ENCODE measurements at regions not wholly inside any gene's neighbourhood (a gene's known extent, or its start where the extent isn't known, plus 50 kb on each side); places are given as distances from the start of the nearest gene placed in this dataset.
A peak's percentile ranks its signal among the peaks of the same experiment; 100 is the strongest.

- Histone ChIP-seq H3K4me3 (no peak overlapping the region), H3K27me3 (no peaks in the 10 kb centered on the region), H3K36me3 (replicated peaks in 1 of 2) (no peaks in the 10 kb centered on the region), H3K27ac (no peak overlapping the region), H3K4me1 (replicated peaks in 1 of 2) (peaks cover 11 to 12% of the 10 kb centered on the region in 2 donors), H3K9me3 (replicated peaks in 1 of 3) (no peaks in the 10 kb centered on the region)
- WGBS, 4 donors: 92 to 94% (median 93%) methylated on average over 3 of the region's 3 CpGs
- intact Hi-C loops (cut with DNase I): no loop called here
- TF ChIP-seq CTCF (IDR thresholded peaks at IDR 0.05): no peak
- TF ChIP-seq POLR2A (IDR thresholded peaks at IDR 0.05): no peak
- peak in 1 of 7 donors; percentile 15 for DNase-seq
Observed at GRCh38 chr14:76696361-76696760, 64.9 kb upstream of the VASH1 start.

GRCh38 chr14:76696791-76697190 is 64.5 kb upstream of the VASH1 start:
- Histone ChIP-seq H3K4me3 (no peak overlapping the region), H3K4me1 (replicated peaks in 1 of 2) (peaks cover 11 to 12% of the 10 kb centered on the region in 2 donors), H3K9me3 (replicated peaks in 1 of 3) (no peaks in the 10 kb centered on the region), H3K27ac (no peak overlapping the region), H3K27me3 (no peaks in the 10 kb centered on the region), H3K36me3 (replicated peaks in 1 of 2) (no peaks in the 10 kb centered on the region)
- 89 to 96% (median 92%) methylated on average over 5 of the region's 5 CpGs for WGBS, 4 donors
- peak in 1 of 7 donors; percentile 29 for DNase-seq
- no peak for TF ChIP-seq CTCF (IDR thresholded peaks at IDR 0.05)
- no peak for TF ChIP-seq POLR2A (IDR thresholded peaks at IDR 0.05)
- intact Hi-C loops (cut with DNase I): no loop called here

- TF ChIP-seq CTCF (IDR thresholded peaks at IDR 0.05) (no peak), POLR2A (IDR thresholded peaks at IDR 0.05) (no peak)
- no peak overlapping the region for H3K4me3 ChIP-seq
- DNase-seq: peak in 1 of 7 donors; percentile 42
- H3K27me3 ChIP-seq: no peaks in the 10 kb centered on the region
- no peaks in the 10 kb centered on the region for H3K36me3 ChIP-seq (replicated peaks in 1 of 2)
- peaks cover 11 to 12% of the 10 kb centered on the region in 2 donors for H3K4me1 ChIP-seq (replicated peaks in 1 of 2)
- intact Hi-C loops (cut with DNase I): no loop called here
- no peak overlapping the region for H3K27ac ChIP-seq
- 78 to 87% (median 80%) methylated on average over 4 to 5 of the region's 5 CpGs for WGBS, 4 donors
- no peaks in the 10 kb centered on the region for H3K9me3 ChIP-seq (replicated peaks in 1 of 3)
Observed at GRCh38 chr14:76697246-76697905, 63.9 kb upstream of the VASH1 start.

GRCh38 chr14:76698191-76698590 is 63.1 kb upstream of the VASH1 start:
- DNase-seq: peak in 1 of 7 donors; percentile 28
- 95 to 100% (median 99%) methylated on average over 4 of the region's 4 CpGs for WGBS, 4 donors
- intact Hi-C loops (cut with DNase I): no loop called here

More at GRCh38 chr14:76698191-76698590, 63.1 kb upstream of the VASH1 start:
- Histone ChIP-seq H3K36me3 (replicated peaks in 1 of 2) (no peaks in the 10 kb centered on the region), H3K9me3 (replicated peaks in 1 of 3) (no peaks in the 10 kb centered on the region), H3K27me3 (no peaks in the 10 kb centered on the region), H3K27ac (no peak overlapping the region), H3K4me3 (no peak overlapping the region), H3K4me1 (replicated peaks in 1 of 2) (peaks cover 11 to 12% of the 10 kb centered on the region in 2 donors)
- no peak for TF ChIP-seq CTCF (IDR thresholded peaks at IDR 0.05)
- no peak for TF ChIP-seq POLR2A (IDR thresholded peaks at IDR 0.05)

All from adrenal gland (tissue), 9 donors.